GM12873 (cell line): ENCODE measurements at regions not wholly inside any gene's neighbourhood (a gene's known extent, or its start where the extent isn't known, plus 50 kb on each side); places are given as distances from the start of the nearest gene placed in this dataset.

Experiments
- CTCF ChIP-seq: IDR thresholded peaks from 2 replicates; pipeline ENCODE4 v1.5.1; 2012; ENCODE audit warnings: low read depth, mild to moderate bottlenecking, moderate library complexity, low read length, control low read depth; ENCODE audit not compliant: insufficient read depth; ENCODE audit errors: missing control alignments

- no peak for TF ChIP-seq CTCF
Measured at GRCh38 chr5:125331987-125332598, 585.7 kb upstream of the ZNF608 start.

DNA sequence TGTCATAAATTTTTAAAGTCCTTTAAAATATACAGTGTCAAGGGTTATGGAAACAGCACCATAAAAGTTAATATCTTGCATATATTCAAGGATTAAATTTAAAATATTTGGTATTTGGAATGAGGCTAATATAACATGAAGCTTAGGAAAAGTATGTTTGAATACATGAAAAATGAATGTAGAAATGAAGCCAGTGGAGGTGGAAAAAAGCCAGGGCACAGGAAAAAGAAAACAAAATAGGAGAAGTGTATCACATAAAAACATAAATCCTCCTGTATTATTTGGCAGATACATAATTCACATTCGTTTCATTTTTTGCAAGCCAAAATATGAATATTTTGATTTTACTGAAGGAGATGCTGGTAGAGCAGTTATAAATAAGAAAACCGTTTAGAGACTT, 587.0 kb upstream of the ZNF608 start:
- no peak for TF ChIP-seq CTCF

GRCh38 chr5:125336401-125336800, 590.0 kb upstream of the ZNF608 start:
- TF ChIP-seq CTCF: no peak

DNA sequence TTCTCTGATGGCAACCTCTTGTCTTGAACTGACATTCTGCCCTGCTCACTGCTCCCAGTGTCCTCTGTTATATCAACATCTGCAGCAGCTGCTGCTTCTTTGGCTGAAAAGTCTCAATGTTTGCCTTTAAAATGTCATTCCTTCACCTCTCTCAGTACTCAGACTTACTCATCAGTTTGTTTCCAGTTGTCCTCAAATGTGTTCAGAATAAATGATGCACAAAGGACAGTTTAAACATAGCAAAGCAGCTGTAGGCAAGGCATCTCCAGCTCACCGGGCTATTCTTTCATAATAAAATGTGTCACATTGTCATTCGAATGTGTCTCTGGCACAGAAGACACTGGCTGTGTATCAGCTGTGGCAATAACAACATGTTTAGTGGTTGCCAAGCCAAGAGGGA, 590.9 kb upstream of the ZNF608 start:
- no peak for TF ChIP-seq CTCF

GRCh38 chr5:125338440-125339174, 592.2 kb upstream of the ZNF608 start:
- TF ChIP-seq CTCF: no peak

- TF ChIP-seq CTCF: no peak
Measured at GRCh38 chr5:125341436-125341835, 595.0 kb upstream of the ZNF608 start.

- TF ChIP-seq CTCF: no peak
Measured at GRCh38 chr5:125343015-125343414, 596.6 kb upstream of the ZNF608 start.
